ENCODE measurements at regions not wholly inside any gene's neighbourhood (a gene's known extent, or its start where the extent isn't known, plus 50 kb on each side); places are given as distances from the start of the nearest gene placed in this dataset.
A peak's percentile ranks its signal among the peaks of the same experiment; 100 is the strongest.

- Mint-ChIP-seq H3K9me3 (peaks cover 6% of the 10 kb centered on the region), H3K27ac (peak overlapping the region; percentile 96), H3K4me1 (peaks cover 38% of the 10 kb centered on the region), H3K4me3 (peak overlapping the region; percentile 83), H3K36me3 (peaks cover 6% of the 10 kb centered on the region), H3K27me3 (ENCODE audit: insufficient read depth, low read depth) (peaks cover 2% of the 10 kb centered on the region)
- peak overlapping the region; percentile 95 for H2AFZ ChIP-seq (replicated peaks)
- H3K27ac ChIP-seq: no peak overlapping the region
- no peaks in the 10 kb centered on the region for H3K79me2 ChIP-seq (ENCODE audit: low read depth)
- H3K27me3 ChIP-seq: no peaks in the 10 kb centered on the region
- H3K4me1 ChIP-seq: peaks cover 30% of the 10 kb centered on the region
- H3F3A ChIP-seq (ENCODE audit: low read depth): peaks cover 15% of the 10 kb centered on the region
- no peaks in the 10 kb centered on the region for H3K36me3 ChIP-seq
- no peak overlapping the region for H3K9ac ChIP-seq
- no peak for TF ChIP-seq CTCF (IDR thresholded peaks at IDR 0.05)
- TF ChIP-seq EZH2 (IDR thresholded peaks at IDR 0.05): no peak
- no peak for TF ChIP-seq EZH2phosphoT487 (IDR thresholded peaks at IDR 0.05)
- H3K9me3 ChIP-seq (ENCODE audit: low read depth): no peaks in the 10 kb centered on the region
- no peaks in the 10 kb centered on the region for H4K20me1 ChIP-seq (ENCODE audit: low read depth)
- H3K4me3 ChIP-seq: peak overlapping the region; percentile 48
- DNase-seq (ENCODE audit: low spot score): no peak
- peak overlapping the region; percentile 85 for H3K4me2 ChIP-seq
These were observed 85.6 kb upstream of the PIAS1 start for GRCh38 chr15:67968564-67968963.

GRCh38 chr15:67968966-67969365, 85.1 kb upstream of the PIAS1 start:
- H2AFZ ChIP-seq (replicated peaks): no peak overlapping the region
- no peaks in the 10 kb centered on the region for H3K79me2 ChIP-seq (ENCODE audit: low read depth)
- peaks cover 15% of the 10 kb centered on the region for H3F3A ChIP-seq (ENCODE audit: low read depth)
- H4K20me1 ChIP-seq (ENCODE audit: low read depth): no peaks in the 10 kb centered on the region
- H3K27me3 ChIP-seq: no peaks in the 10 kb centered on the region
- H3K4me3 ChIP-seq: peak overlapping the region; percentile 48
- peak; percentile 36 for DNase-seq (ENCODE audit: low spot score)
- peak overlapping the region; percentile 96 for H3K27ac Mint-ChIP-seq
- peak overlapping the region; percentile 83 for H3K4me3 Mint-ChIP-seq
- TF ChIP-seq CTCF (IDR thresholded peaks at IDR 0.05) (no peak), EZH2phosphoT487 (IDR thresholded peaks at IDR 0.05) (peak; percentile 37)
- no peaks in the 10 kb centered on the region for H3K36me3 ChIP-seq
- H3K9ac ChIP-seq: no peak overlapping the region
- H3K4me2 ChIP-seq: peak overlapping the region; percentile 85
- peaks cover 30% of the 10 kb centered on the region for H3K4me1 ChIP-seq
- H3K9me3 Mint-ChIP-seq: peaks cover 6% of the 10 kb centered on the region
- H3K27me3 Mint-ChIP-seq (ENCODE audit: insufficient read depth, low read depth): peaks cover 2% of the 10 kb centered on the region
- peaks cover 36% of the 10 kb centered on the region for H3K4me1 Mint-ChIP-seq
- H3K9me3 ChIP-seq (ENCODE audit: low read depth): no peaks in the 10 kb centered on the region
- no peak overlapping the region for H3K27ac ChIP-seq
- peaks cover 8% of the 10 kb centered on the region for H3K36me3 Mint-ChIP-seq

GRCh38 chr15:67969892-67970291, 84.2 kb upstream of the PIAS1 start:
- Mint-ChIP-seq H3K9me3 (peaks cover 7% of the 10 kb centered on the region), H3K27me3 (ENCODE audit: insufficient read depth, low read depth) (peaks cover 2% of the 10 kb centered on the region), H3K27ac (no peak overlapping the region), H3K4me1 (peaks cover 36% of the 10 kb centered on the region), H3K36me3 (peaks cover 10% of the 10 kb centered on the region), H3K4me3 (no peak overlapping the region)
- H3K4me3 ChIP-seq: no peak overlapping the region
- no peak overlapping the region for H3K9ac ChIP-seq
- H3K4me2 ChIP-seq: no peak overlapping the region
- no peaks in the 10 kb centered on the region for H3K36me3 ChIP-seq
- TF ChIP-seq CTCF (IDR thresholded peaks at IDR 0.05): no peak
- TF ChIP-seq EZH2phosphoT487 (IDR thresholded peaks at IDR 0.05): no peak
- no peak for TF ChIP-seq EZH2 (IDR thresholded peaks at IDR 0.05)
- no peaks in the 10 kb centered on the region for H3K9me3 ChIP-seq (ENCODE audit: low read depth)
- peaks cover 30% of the 10 kb centered on the region for H3K4me1 ChIP-seq
- no peaks in the 10 kb centered on the region for H4K20me1 ChIP-seq (ENCODE audit: low read depth)
- no peak overlapping the region for H2AFZ ChIP-seq (replicated peaks)
- peaks cover 15% of the 10 kb centered on the region for H3F3A ChIP-seq (ENCODE audit: low read depth)
- H3K27ac ChIP-seq: no peak overlapping the region
- H3K27me3 ChIP-seq: no peaks in the 10 kb centered on the region
- no peaks in the 10 kb centered on the region for H3K79me2 ChIP-seq (ENCODE audit: low read depth)
- no peak for DNase-seq (ENCODE audit: low spot score)
